ENCODE measurements at regions not wholly inside any gene's neighbourhood (a gene's known extent, or its start where the extent isn't known, plus 50 kb on each side); places are given as distances from the start of the nearest gene placed in this dataset.

- TF ChIP-seq CTCF (IDR thresholded peaks at IDR 0.05 in 8 of 11, conservative IDR thresholded peaks at IDR 0.05 in 3 of 11) = no peak
- no peak for TF ChIP-seq POLR2AphosphoS5 (IDR thresholded peaks at IDR 0.05)
- TF ChIP-seq POLR2A (IDR thresholded peaks at IDR 0.05) = no peak
Observed at GRCh38 chr2:180115269-180115668, 108.2 kb upstream of the CWC22 start.

All from spleen (tissue), 7 donors.